ENCODE measurements at regions not wholly inside any gene's neighbourhood (a gene's known extent, or its start where the extent isn't known, plus 50 kb on each side); places are given as distances from the start of the nearest gene placed in this dataset.

GRCh38 chr16:47949714-47950113 is 206.1 kb downstream of the ABCC12 start:
- TF ChIP-seq GTF2B (IDR thresholded peaks at IDR 0.05; ENCODE audit: extremely low read depth, insufficient read length) (no peak), USF1 (CRISPR knock-in tag; IDR thresholded peaks at IDR 0.05) (no peak), KDM1A (IDR thresholded peaks at IDR 0.05) (no peak), NFE2L1 (tag; IDR thresholded peaks at IDR 0.05; ENCODE audit: borderline replicate concordance, low read depth) (no peak), CBFB (CRISPR knock-in tag; IDR thresholded peaks at IDR 0.05) (no peak), PKNOX1 (IDR thresholded peaks at IDR 0.05) (no peak), POLR2G (IDR thresholded peaks at IDR 0.05; ENCODE audit: low read depth, low read length) (no peak), HMG20B (CRISPR knock-in tag; IDR thresholded peaks at IDR 0.05) (no peak), ZFX (CRISPR knock-in tag; IDR thresholded peaks at IDR 0.05) (no peak), ZNF354B (CRISPR knock-in tag; IDR thresholded peaks at IDR 0.05) (no peak), SRSF1 (IDR thresholded peaks at IDR 0.05; ENCODE audit: low read depth, low read length) (no peak), CEBPB (tag; IDR thresholded peaks at IDR 0.05) (no peak), BRF2 (IDR thresholded peaks at IDR 0.05; ENCODE audit: borderline replicate concordance, insufficient read depth, insufficient read length) (no peak)
